MCF 10A (cell line): ENCODE measurements at regions not wholly inside any gene's neighbourhood (a gene's known extent, or its start where the extent isn't known, plus 50 kb on each side); places are given as distances from the start of the nearest gene placed in this dataset.

Experiments
- BruUV-seq: library from RNA; stranded (reverse); fragments of 400-500 nt; replicated peaks from 2 replicates; lab custom pipeline; 2021; lab: Mats Ljungman, UMichigan
- CTCF ChIA-PET: fragments of 300-600 bp; sonication (Branson Sonifier 250); formaldehyde crosslinking; extraction: SDS; loops from one replicate; lab custom pipeline; 2021; ENCODE audit warnings: antibody characterized with exemption, inconsistent platforms; lab: Yijun Ruan, JAX
- POLR2A ChIA-PET: fragments of 300-600, 350-650 bp; sonication (Branson Sonifier 250); formaldehyde crosslinking; extraction: SDS; loops from one replicate; lab custom pipeline; 2020; ENCODE audit warnings: antibody characterized with exemption, inconsistent platforms; lab: Yijun Ruan, JAX
- DNase-seq: peaks from one replicate; pipeline ENCODE4 v3.0.0-alpha.2; 2018; ENCODE audit not compliant: unreplicated experiment
- H3K27ac Mint-ChIP-seq: one replicate; pipeline ENCODE4 v1.8.0; 2022; ENCODE audit warnings: mild to moderate bottlenecking, low read depth, mixed read lengths; ENCODE audit not compliant: unreplicated experiment
- H3K27me3 Mint-ChIP-seq: one replicate; pipeline ENCODE4 v1.8.0; 2022; ENCODE audit warnings: mixed read lengths; ENCODE audit not compliant: insufficient read depth, unreplicated experiment
- H3K36me3 Mint-ChIP-seq: one replicate; pipeline ENCODE4 v1.8.0; 2022; ENCODE audit warnings: mild to moderate bottlenecking, moderate library complexity, mixed read lengths; ENCODE audit not compliant: insufficient read depth, unreplicated experiment
- H3K4me1 Mint-ChIP-seq: one replicate; pipeline ENCODE4 v1.8.0; 2022; ENCODE audit warnings: mixed read lengths; ENCODE audit not compliant: insufficient read depth, unreplicated experiment
- H3K4me3 Mint-ChIP-seq: one replicate; pipeline ENCODE4 v1.8.0; 2022; ENCODE audit warnings: mild to moderate bottlenecking, moderate library complexity, mixed read lengths; ENCODE audit not compliant: unreplicated experiment
- H3K9me3 Mint-ChIP-seq: one replicate; pipeline ENCODE4 v1.8.0; 2022; ENCODE audit warnings: mixed read lengths; ENCODE audit not compliant: unreplicated experiment
- intact Hi-C: fragments of 100-400 bp; cut with micrococcal nuclease; formaldehyde crosslinking; loops from 2 replicates; pipeline ENCODE4 v1.14.1; 2022
- TF ChIP-seq, protein P1 (sequence below): fragments of 200-600 bp; IDR thresholded peaks from one replicate; pipeline ENCODE4 v1.8.0; 2022; ENCODE audit warnings: antibody characterized with exemption, mild to moderate bottlenecking; ENCODE audit not compliant: unreplicated experiment

DNA sequence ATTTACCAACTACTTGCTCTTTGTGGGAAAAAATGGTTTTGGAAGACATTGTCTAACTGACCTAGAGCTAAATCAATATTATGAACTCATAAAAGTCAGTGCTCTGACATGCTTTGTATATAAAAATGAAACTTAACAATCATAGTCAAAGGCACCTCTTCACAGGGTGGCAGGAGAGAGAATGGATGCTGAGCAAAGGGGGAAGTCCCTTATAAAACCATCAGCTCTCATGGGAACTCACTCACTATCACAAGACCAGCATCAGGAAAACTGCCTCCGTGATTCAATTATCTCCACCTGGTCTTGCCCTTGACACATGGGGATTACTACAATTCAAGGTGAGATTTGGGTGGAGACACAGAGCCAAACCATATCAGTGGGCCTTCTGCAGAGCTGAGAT, 417.6 kb upstream of the AUTS2 start:
- POLR2A ChIA-PET: no interaction called here
- DNase-seq: no peak
- peaks cover 30% of the 10 kb centered on the region for H3K9me3 Mint-ChIP-seq
- H3K36me3 Mint-ChIP-seq: peaks cover 11% of the 10 kb centered on the region
- TF ChIP-seq, protein P1, sequence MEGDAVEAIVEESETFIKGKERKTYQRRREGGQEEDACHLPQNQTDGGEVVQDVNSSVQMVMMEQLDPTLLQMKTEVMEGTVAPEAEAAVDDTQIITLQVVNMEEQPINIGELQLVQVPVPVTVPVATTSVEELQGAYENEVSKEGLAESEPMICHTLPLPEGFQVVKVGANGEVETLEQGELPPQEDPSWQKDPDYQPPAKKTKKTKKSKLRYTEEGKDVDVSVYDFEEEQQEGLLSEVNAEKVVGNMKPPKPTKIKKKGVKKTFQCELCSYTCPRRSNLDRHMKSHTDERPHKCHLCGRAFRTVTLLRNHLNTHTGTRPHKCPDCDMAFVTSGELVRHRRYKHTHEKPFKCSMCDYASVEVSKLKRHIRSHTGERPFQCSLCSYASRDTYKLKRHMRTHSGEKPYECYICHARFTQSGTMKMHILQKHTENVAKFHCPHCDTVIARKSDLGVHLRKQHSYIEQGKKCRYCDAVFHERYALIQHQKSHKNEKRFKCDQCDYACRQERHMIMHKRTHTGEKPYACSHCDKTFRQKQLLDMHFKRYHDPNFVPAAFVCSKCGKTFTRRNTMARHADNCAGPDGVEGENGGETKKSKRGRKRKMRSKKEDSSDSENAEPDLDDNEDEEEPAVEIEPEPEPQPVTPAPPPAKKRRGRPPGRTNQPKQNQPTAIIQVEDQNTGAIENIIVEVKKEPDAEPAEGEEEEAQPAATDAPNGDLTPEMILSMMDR: no peak
- H3K4me1 Mint-ChIP-seq: no peaks in the 10 kb centered on the region
- intact Hi-C loops: no loop called here
- CTCF ChIA-PET: no interaction called here
- no peak overlapping the region for H3K4me3 Mint-ChIP-seq
- no TSS peak for BruUV-seq
- H3K27ac Mint-ChIP-seq: no peak overlapping the region
- H3K27me3 Mint-ChIP-seq: no peaks in the 10 kb centered on the region

DNA sequence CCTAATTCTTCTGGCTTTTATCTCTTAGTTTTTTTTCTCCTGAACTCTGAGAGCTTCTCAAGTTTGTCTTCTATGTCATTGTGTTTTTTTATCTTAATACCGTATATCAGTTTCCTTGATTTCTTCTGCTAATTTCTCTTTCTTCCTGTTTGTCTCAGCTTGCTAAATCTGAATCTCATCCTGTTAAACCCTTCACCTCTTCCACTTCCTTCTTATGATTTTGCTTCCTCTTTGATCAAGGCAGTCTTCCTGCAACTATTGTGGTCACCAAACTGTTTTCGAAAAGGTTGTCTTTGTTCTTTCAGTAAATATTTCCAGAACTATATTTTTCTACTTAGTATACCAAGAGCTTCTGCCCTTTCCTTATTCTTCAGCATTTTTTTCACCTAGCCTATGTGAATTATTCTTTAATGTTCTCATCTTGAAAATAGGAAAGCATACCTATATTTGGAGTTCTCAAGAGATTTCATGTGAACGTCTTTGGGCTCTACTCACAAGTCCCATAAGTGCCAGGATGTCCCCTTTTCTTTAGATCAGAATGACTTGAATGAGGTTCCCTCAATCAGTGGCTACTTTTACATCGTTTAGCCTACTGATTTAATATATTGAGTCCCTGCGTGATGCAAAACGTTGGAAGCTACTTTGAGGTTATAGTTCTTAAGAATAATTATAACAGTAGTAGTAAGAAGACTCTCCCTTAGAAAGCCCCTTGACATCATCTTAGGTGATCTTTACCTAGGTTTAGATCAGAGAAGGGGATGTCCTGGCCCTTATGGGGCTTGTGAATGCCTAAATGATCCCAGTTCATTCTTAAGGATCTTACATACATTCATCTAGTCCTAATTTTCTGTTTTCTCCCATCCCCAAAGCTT, 415.4 kb upstream of the AUTS2 start:
- ChIA-PET POLR2A (no interaction called here), CTCF (no interaction called here)
- Mint-ChIP-seq H3K4me1 (no peaks in the 10 kb centered on the region), H3K4me3 (no peak overlapping the region), H3K36me3 (peaks cover 6% of the 10 kb centered on the region), H3K27ac (no peak overlapping the region), H3K9me3 (peaks cover 17% of the 10 kb centered on the region), H3K27me3 (no peaks in the 10 kb centered on the region)
- intact Hi-C loops: no loop called here
- BruUV-seq: no TSS peak
- no peak for DNase-seq
- TF ChIP-seq, protein P1: no peak

DNA sequence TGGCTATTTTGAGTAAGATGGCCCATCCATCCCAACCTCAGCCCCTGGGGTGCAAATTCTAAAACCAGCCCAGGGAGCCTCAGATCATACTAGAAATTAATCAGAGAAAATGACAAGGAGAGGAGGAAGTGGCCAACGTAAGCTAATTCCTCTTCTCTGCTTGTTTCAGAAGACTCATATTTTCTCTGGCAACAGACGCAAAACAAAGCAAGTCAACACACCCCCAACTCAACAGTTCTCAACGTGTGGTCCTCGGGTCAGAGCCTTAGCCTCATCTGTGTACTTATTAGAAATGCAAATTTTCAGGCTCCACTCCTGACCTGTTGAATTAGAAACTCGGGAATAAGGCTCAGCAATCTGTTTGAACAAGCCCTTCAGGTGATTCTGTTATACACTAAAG, 413.9 kb upstream of the AUTS2 start:
- H3K27me3 Mint-ChIP-seq: no peaks in the 10 kb centered on the region
- TF ChIP-seq, protein P1: no peak
- POLR2A ChIA-PET: no interaction called here
- no TSS peak for BruUV-seq
- peaks cover 17% of the 10 kb centered on the region for H3K9me3 Mint-ChIP-seq
- H3K36me3 Mint-ChIP-seq: peaks cover 6% of the 10 kb centered on the region
- H3K4me3 Mint-ChIP-seq: no peak overlapping the region
- no peak for DNase-seq
- H3K4me1 Mint-ChIP-seq: no peaks in the 10 kb centered on the region
- no peak overlapping the region for H3K27ac Mint-ChIP-seq
- CTCF ChIA-PET: no interaction called here
- intact Hi-C loops: no loop called here

DNA sequence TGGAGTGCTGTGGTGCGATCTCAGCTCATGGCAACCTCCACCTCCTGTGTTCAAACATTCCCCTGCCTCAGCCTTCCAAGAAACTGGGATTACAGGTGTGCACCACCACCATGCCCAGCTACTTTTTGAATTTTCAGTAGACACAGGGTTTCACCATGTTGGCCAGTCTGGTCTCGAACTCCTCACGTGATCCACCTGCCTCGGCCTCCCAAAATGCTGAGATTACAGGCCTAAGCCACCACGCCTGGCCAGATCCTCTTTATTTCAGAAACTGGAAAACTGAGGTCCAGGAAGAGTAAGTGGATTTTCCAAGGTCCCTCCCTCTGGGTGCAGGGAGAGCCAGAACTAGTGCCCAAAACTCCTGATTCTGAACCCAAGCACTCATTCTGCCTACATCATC, 413.1 kb upstream of the AUTS2 start:
- TF ChIP-seq, protein P1: no peak
- BruUV-seq: no TSS peak
- no peaks in the 10 kb centered on the region for H3K27me3 Mint-ChIP-seq
- ChIA-PET CTCF (no interaction called here), POLR2A (no interaction called here)
- no peak overlapping the region for H3K27ac Mint-ChIP-seq
- peaks cover 17% of the 10 kb centered on the region for H3K9me3 Mint-ChIP-seq
- H3K4me3 Mint-ChIP-seq: no peak overlapping the region
- no peaks in the 10 kb centered on the region for H3K4me1 Mint-ChIP-seq
- DNase-seq: no peak
- intact Hi-C loops: no loop called here
- H3K36me3 Mint-ChIP-seq: peaks cover under 1% of the 10 kb centered on the region
